ENCODE measurements at regions not wholly inside any gene's neighbourhood (a gene's known extent, or its start where the extent isn't known, plus 50 kb on each side); places are given as distances from the start of the nearest gene placed in this dataset.
"Not testable (repeated sequence)": the region's sequence is repeated elsewhere in the genome, so short reads cannot be mapped to it uniquely, and the experiment has no call there.

DNA sequence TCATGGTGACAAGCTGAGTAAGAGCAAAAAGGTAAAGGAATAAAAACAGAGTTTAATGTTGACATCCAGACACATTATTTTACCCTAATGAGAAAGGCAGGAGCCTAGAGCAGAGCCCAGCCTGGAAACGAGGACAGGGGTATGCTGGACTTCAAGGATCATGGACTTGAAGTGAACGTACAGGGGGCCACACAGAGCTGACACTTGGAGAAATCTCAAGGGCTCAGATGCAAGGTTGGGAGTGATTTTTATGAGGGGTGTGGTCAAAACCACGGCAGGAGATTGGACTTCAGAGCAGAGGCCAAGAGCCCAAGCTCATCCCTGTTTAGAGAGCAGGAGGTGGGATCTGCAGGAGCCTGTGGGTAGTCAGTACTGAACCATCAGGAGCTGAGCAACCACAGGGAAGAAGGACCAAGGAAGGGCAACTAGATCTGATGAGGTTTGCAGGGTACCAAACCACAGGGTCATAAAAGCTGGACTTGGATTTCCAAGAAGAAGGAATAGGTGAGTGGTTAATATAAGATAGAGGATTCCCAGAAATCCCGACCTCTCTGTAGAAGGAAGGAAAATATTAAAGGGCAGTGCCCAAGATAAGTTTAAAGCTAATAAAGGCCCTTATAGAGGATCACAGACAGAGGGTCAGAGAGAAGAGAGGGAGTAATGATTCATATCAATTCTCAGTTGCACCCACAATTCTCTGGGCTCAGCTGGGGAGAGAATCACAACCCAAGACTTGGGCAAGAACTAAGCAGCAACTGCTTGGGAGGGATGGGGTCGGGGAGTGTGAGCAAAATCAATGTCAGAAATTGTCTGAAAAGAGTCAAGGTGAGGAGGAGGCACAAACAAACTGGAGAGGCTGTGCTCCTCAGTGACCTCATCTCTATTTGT is 331.7 kb downstream of the SOX9 start:
- Mint-ChIP-seq H3K36me3 (ENCODE audit: low read depth) (no peaks in the 10 kb centered on the region), H3K9me3 (no peaks in the 10 kb centered on the region), H3K4me3 (no peak overlapping the region), H3K4me1 (ENCODE audit: low read depth) (no peaks in the 10 kb centered on the region), H3K27ac (no peak overlapping the region), H3K27me3 (ENCODE audit: low read depth) (no peaks in the 10 kb centered on the region)
- DNase-seq (ENCODE audit: low spot score): no peak

DNA sequence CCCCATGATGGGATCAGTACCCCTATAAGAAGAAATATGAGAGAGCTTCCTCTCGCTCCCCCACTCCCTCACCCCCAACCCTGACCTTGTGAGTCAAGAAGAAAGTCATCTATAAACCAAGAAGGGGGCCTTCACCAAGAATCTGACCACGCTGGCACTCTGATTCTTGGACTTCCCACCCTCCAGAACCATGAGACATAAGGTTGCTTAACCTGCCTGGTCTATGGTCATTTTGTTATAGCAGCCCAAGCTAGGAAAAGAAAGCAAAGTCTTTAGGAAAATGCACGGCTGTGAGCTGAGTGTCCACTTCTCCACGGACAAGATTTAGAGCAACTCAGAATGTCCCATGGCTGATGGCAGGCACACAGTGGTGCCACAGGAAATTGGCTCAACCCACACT is 333.5 kb downstream of the SOX9 start:
- Mint-ChIP-seq H3K4me3 (no peak overlapping the region), H3K27me3 (ENCODE audit: low read depth) (no peaks in the 10 kb centered on the region)

DNA sequence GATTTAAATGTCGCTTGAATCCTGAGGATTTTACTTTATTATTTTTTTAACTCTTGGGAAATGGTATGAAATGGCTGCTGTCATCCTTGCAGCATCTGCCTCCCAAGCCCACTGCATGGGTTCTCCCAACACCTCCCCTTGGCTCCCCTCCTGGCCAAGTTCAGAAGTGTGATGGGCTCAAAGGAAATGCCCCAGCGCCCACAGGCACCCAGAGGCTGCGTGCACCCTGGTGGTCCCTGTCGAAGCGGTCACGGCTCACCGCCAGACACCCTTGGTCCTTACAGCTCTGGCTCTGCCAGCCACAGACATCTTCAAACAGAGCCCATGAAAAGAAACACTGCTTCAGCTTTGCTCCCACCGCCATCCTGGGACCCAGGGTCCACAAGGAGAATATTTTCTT is 334.7 kb downstream of the SOX9 start:
- no peaks in the 10 kb centered on the region for H3K36me3 Mint-ChIP-seq (ENCODE audit: low read depth)
- H3K4me3 Mint-ChIP-seq: no peak overlapping the region
- H3K27me3 Mint-ChIP-seq (ENCODE audit: low read depth): no peaks in the 10 kb centered on the region
- no peak overlapping the region for H3K27ac Mint-ChIP-seq
- DNase-seq (ENCODE audit: low spot score): no peak
- no peaks in the 10 kb centered on the region for H3K9me3 Mint-ChIP-seq
- H3K4me1 Mint-ChIP-seq (ENCODE audit: low read depth): no peaks in the 10 kb centered on the region

More for the DNA sequence above, 333.5 kb downstream of the SOX9 start:
- Mint-ChIP-seq H3K4me1 (ENCODE audit: low read depth) (no peaks in the 10 kb centered on the region), H3K9me3 (no peaks in the 10 kb centered on the region), H3K36me3 (ENCODE audit: low read depth) (no peaks in the 10 kb centered on the region), H3K27ac (no peak overlapping the region)
- DNase-seq (ENCODE audit: low spot score): no peak

DNA sequence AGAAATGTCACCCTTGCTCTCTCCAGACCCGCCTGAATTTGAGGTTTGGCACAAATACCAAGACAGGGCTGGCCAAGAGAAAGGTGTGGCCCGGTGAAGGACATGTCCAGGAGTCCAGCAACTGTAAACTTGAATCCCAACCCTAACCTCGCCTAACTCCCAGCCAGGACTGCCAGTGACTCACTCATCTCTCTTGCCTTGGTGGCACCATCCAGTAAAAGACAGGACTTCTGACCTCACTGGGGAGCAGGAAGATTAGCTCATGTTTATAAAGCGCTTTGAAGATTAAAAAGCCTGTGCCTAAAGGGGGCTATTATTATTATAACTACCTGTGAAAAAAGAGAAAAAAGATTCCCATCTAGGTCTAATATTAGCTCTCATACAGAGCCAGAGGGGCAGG is 335.3 kb downstream of the SOX9 start:
- Mint-ChIP-seq H3K27ac (no peak overlapping the region), H3K4me1 (ENCODE audit: low read depth) (no peaks in the 10 kb centered on the region), H3K36me3 (ENCODE audit: low read depth) (no peaks in the 10 kb centered on the region), H3K27me3 (ENCODE audit: low read depth) (no peaks in the 10 kb centered on the region), H3K4me3 (no peak overlapping the region), H3K9me3 (no peaks in the 10 kb centered on the region)
- DNase-seq (ENCODE audit: low spot score): no peak

DNA sequence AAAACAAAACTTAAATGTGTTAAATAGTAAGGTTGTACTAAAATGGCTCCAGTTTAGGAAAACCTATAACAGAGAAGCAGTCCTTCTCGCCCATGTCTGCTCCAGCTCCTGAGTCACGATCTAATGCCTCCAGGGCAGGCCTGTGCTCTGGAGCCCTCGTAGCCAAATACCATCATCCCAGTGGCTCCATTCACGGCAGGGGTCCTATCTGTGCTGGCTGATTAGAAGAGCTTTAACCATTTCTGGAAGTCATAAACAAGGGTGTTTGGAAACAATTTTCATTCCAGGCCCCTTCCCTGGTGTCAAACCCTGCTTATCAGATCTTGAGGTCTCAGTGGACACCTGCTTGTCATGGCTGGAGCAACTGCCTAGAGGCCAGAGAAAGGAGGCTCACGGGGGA is 336.9 kb downstream of the SOX9 start:
- DNase-seq (ENCODE audit: low spot score): no peak
- H3K36me3 Mint-ChIP-seq (ENCODE audit: low read depth): no peaks in the 10 kb centered on the region
- no peaks in the 10 kb centered on the region for H3K4me1 Mint-ChIP-seq (ENCODE audit: low read depth)
- H3K27ac Mint-ChIP-seq: no peak overlapping the region
- H3K9me3 Mint-ChIP-seq: no peaks in the 10 kb centered on the region
- H3K27me3 Mint-ChIP-seq (ENCODE audit: low read depth): no peaks in the 10 kb centered on the region
- no peak overlapping the region for H3K4me3 Mint-ChIP-seq

DNA sequence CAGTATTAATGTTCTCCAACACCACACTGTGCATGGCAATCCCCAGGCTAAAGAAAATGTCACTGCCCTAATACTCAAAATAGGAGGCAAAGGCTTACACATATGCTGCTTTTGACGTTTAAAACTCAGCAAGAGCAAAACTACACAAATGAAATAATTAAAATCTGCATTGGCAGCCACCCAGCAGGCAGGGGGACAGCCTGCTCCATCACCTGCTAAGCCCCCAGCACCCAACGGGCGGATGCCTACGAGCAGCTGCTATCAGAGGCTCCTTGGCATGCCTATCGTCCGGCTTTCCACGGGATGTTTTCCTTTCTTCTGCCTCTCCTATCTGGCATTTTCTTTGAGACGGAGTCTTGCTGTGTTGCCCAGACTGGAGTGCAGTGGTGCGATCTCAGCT is 337.5 kb downstream of the SOX9 start:
- no peak overlapping the region for H3K27ac Mint-ChIP-seq
- no peak overlapping the region for H3K4me3 Mint-ChIP-seq
- no peaks in the 10 kb centered on the region for H3K4me1 Mint-ChIP-seq (ENCODE audit: low read depth)
- H3K36me3 Mint-ChIP-seq (ENCODE audit: low read depth): no peaks in the 10 kb centered on the region
- no peaks in the 10 kb centered on the region for H3K9me3 Mint-ChIP-seq
- DNase-seq (ENCODE audit: low spot score): no peak
- no peaks in the 10 kb centered on the region for H3K27me3 Mint-ChIP-seq (ENCODE audit: low read depth)

DNA sequence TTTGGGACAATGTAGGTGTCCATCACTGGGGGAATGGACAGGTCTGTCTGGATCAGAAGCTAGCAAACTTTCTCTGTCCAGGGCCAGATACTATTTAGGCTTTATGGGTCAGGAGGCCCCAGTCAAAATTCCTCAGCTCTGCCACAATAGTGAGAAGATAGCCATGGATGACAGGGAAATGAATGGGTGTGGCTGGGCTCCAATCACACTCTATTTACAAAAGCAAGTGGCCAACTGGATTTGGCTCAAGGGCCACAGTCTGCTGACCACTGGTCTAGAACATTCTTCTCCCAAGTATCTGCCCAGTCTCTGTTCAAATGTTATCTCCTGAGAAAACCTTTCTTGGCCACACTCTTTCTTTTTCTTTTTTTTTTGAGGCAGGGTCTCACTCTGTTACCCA is 339.9 kb downstream of the SOX9 start:
- Mint-ChIP-seq H3K36me3 (ENCODE audit: low read depth) (no peaks in the 10 kb centered on the region), H3K27ac (no peak overlapping the region), H3K27me3 (ENCODE audit: low read depth) (no peaks in the 10 kb centered on the region), H3K4me3 (no peak overlapping the region), H3K4me1 (ENCODE audit: low read depth) (no peaks in the 10 kb centered on the region), H3K9me3 (no peaks in the 10 kb centered on the region)
- DNase-seq (ENCODE audit: low spot score): no peak

DNA sequence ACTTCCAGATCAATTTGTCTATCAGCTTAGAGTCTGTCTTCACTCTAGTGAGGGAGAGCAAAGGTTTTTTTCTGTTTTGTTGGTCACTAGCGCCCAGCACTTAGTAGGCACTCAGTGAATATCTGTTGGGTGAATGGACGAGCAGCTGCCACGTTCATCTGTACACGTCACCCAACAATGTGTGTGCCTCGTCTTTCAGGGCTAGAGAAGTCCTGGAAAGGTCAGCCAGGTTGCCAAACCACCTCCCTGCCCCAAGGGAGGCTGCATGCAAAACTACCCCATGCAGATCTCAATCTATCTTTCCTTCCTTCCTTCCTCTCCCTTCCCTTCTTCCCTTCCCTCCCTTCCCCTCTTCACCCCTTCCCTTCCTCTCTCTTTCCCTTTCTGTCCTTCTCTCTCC is 340.9 kb downstream of the SOX9 start:
- no peak for DNase-seq (ENCODE audit: low spot score)
- Mint-ChIP-seq H3K27me3 (ENCODE audit: low read depth) (no peaks in the 10 kb centered on the region), H3K36me3 (ENCODE audit: low read depth) (no peaks in the 10 kb centered on the region), H3K4me1 (ENCODE audit: low read depth) (no peaks in the 10 kb centered on the region), H3K9me3 (no peaks in the 10 kb centered on the region), H3K27ac (no peak overlapping the region), H3K4me3 (no peak overlapping the region)

DNA sequence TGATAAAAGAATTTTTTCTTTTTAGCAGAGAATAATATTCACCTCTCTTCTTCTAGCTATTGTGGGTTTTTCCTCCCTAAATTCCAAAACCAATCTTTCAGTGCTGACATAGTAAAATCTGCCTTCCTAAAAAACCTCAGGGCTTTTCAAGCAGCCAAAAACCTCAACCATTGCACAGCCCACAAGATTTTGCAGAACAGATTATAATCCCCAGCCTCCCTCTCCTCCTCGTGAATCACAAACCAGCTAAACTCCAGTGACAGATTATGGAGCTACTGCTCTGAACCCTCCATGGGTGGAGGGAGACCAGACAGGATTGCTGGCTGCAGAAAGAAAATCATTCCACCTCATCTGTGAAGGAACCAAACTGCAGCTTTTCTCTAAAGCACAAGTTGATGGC is 341.6 kb downstream of the SOX9 start:
- DNase-seq (ENCODE audit: low spot score): no peak
- Mint-ChIP-seq H3K36me3 (ENCODE audit: low read depth) (no peaks in the 10 kb centered on the region), H3K27ac (no peak overlapping the region), H3K4me1 (ENCODE audit: low read depth) (no peaks in the 10 kb centered on the region), H3K9me3 (no peaks in the 10 kb centered on the region), H3K4me3 (no peak overlapping the region), H3K27me3 (ENCODE audit: low read depth) (no peaks in the 10 kb centered on the region)

DNA sequence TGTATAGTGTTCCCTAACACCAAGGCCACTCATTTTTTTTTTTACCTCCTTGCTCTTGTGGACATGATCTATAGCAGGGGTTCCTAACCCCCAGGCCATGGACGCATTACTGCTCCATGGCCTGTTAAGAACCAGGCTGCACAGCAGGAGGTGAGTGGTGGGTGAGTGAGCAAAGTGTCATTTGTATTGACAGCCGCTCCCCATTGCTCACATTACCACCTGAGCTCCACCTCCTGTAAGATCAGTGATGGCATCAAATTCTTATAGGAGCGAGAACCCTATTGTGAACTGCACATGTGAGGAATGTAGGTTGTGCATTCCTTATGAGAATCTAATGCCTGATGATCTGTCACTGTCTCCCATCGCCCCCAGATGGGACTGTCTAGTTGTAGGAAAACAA is 342.0 kb downstream of the SOX9 start:
- Mint-ChIP-seq H3K36me3 (ENCODE audit: low read depth) (no peaks in the 10 kb centered on the region), H3K4me3 (no peak overlapping the region), H3K27me3 (ENCODE audit: low read depth) (no peaks in the 10 kb centered on the region), H3K4me1 (ENCODE audit: low read depth) (no peaks in the 10 kb centered on the region), H3K9me3 (no peaks in the 10 kb centered on the region), H3K27ac (no peak overlapping the region)
- no peak for DNase-seq (ENCODE audit: low spot score)

DNA sequence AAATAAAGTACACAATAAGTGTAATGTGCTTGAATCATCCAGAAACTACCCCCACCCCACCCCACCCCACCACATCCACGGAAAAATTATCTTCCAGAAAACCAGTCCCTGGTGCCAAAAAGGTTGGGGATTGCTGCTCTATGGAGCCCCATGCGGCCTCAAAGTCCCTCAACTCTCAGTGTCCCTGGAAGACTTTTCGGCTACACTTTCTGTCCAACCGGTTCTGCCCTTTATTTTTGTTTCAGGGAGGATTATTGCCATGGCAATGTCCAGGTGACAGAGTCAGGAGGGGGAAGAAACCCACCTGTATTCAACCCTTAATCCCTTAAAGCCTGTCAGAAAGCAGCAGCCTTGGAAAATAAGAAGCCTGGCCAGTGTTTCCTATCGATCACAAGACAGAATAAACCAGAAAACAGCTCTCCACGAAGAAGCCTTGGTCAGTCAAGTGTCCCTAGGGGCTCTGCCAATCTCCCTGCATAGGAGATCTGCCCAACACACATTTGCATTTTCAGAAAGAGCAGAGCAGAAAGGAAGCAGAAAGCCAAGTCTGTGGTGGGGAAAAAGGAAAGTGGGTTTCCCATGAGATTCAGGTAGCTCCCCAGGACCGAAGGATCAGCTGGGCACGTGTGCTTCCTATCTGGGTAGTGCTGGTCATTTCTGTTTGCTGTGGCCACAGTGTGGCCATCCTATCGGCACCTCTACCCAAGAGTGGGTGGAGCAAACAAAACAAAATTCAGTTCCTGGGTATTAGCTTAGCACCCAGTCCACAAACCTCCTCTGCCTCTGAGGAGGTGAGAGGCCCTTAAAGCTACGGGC is 342.7 kb downstream of the SOX9 start:
- no peak for DNase-seq (ENCODE audit: low spot score)
- Mint-ChIP-seq H3K27ac (no peak overlapping the region), H3K4me1 (ENCODE audit: low read depth) (no peaks in the 10 kb centered on the region), H3K9me3 (no peaks in the 10 kb centered on the region), H3K4me3 (no peak overlapping the region), H3K36me3 (ENCODE audit: low read depth) (no peaks in the 10 kb centered on the region), H3K27me3 (ENCODE audit: low read depth) (no peaks in the 10 kb centered on the region)

DNA sequence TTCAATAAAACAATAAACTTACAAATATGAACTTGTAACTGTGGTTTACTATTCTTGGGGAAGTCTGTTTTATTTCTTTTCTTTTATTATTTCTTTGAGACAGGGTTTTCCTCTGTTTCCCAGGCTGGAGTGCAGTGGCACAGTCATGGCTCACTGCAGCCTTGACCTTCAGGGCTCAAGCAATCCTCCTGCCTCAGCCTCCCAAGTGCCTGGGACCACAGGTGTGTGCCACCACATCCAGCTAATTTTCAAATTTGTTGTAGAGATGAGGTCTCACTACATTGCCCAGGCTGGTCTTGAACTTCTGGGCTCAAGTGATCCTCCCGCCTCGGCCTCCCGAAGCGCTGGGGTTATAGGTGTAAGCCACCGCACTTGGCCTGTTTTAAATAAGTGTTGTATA is 343.4 kb downstream of the SOX9 start:
- not testable (repeated sequence) for H3K4me1 Mint-ChIP-seq (ENCODE audit: low read depth); H3K36me3 Mint-ChIP-seq (ENCODE audit: low read depth); H3K9me3 Mint-ChIP-seq; H3K27me3 Mint-ChIP-seq (ENCODE audit: low read depth); H3K4me3 Mint-ChIP-seq; DNase-seq (ENCODE audit: low spot score); H3K27ac Mint-ChIP-seq

DNA sequence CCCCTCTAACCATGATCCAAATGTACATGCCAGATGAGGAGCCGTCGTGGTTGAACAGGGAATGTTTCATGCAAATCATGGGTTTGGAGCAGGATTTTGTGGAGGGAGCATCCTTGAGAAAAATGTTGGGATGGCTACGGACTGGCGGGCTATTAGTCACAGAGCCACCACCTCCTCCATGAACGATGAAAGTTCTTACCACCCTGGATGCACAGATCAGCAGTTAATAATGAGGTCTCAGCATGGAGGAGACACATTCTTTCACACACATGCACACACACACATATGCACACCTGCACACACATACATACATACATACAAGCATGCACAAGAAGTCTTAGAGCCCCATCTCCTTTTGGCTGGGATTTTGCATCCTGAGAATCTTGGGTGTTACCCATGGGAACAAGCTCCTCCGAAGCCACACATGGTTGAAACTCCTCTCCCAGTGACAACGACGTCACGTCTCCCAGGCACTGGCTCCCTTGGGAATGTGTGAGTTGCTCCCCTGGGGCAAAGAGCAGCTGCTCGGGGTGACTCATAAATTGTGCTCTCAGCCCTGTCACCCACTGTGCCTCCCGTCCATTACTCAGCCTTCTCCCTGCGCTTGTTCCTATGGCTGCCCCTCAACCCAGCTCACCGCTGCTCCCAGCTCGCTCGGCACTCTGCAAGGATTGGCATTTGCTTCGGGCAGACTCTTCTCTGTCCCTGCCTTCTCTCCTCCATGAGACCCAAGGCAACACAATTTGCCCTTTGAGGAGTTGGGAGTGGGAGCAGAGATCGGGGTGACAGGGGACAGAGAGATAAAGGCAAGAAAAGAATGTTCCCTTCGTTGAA is 344.6 kb downstream of the SOX9 start:
- Mint-ChIP-seq H3K4me3 (no peak overlapping the region), H3K36me3 (ENCODE audit: low read depth) (no peaks in the 10 kb centered on the region), H3K27me3 (ENCODE audit: low read depth) (no peaks in the 10 kb centered on the region), H3K9me3 (no peaks in the 10 kb centered on the region), H3K4me1 (ENCODE audit: low read depth) (no peaks in the 10 kb centered on the region), H3K27ac (no peak overlapping the region)
- no peak for DNase-seq (ENCODE audit: low spot score)

DNA sequence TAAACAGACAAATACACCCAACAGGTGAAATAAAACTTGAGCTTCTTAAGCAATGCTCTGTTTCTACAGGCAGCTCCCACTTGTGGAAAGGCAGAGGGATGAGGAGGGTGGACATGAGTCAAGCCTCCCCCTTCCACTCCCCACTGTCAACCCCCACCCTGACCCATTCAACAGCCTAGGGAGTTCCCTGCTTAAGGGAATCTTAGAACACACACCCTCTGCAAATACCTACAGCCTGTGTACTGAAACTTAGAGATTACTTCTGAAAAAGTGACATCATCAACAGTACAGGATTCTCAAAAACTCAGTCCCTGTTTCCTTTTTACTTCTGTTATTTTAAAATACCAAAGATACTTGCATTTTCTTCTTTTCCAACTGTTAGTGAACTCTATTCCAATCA is 345.4 kb downstream of the SOX9 start:
- DNase-seq (ENCODE audit: low spot score): no peak
- Mint-ChIP-seq H3K9me3 (no peaks in the 10 kb centered on the region), H3K27ac (no peak overlapping the region), H3K27me3 (ENCODE audit: low read depth) (no peaks in the 10 kb centered on the region), H3K4me3 (no peak overlapping the region), H3K36me3 (ENCODE audit: low read depth) (no peaks in the 10 kb centered on the region), H3K4me1 (ENCODE audit: low read depth) (no peaks in the 10 kb centered on the region)

Data from T-helper 2 cell treated with Interferon-gamma antibody and Interleukin-4, amounts not matched to agents 5 μg/mL and 100 μg/mL, for 36 hours (primary cell).